Renal cortex interstitium (tissue), 11 donors: ENCODE measurements at regions not wholly inside any gene's neighbourhood (a gene's known extent, or its start where the extent isn't known, plus 50 kb on each side); places are given as distances from the start of the nearest gene placed in this dataset.

ENCODE experiments used
- DNase-seq, 11 donors: peaks; one replicate each; pipeline ENCODE4 v3.0.0-alpha.2; 2013; ENCODE audit warnings: low read depth in 9 of 11, low spot score in 4 of 11; ENCODE audit errors: extremely low read depth in 1 of 11

- no peak for DNase-seq
These were observed 55.1 kb upstream of the ZNF599 start for GRCh38 chr19:34828156-34828555.

- no peak for DNase-seq
These were observed 52.2 kb upstream of the ZNF599 start for GRCh38 chr19:34825212-34825611.

DNA sequence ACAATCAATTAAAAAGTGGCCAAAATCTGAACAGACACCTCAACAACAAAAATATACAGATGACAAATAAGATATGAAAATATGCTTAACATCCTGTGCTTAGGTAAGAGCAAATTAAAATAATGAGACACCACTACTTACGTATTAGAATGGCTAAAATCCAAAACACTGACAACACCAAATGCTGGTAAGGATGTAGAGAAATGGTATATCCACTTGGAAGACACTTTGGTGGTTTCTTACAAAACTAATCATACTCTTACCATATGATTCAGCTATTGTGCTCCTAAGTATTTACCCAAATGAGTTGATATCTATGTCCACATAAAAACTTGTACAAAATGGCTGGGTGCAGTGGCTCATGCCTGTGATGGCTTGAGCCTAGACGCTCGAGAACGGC, 51.7 kb upstream of the ZNF599 start:
- DNase-seq, result no peak
